HUES64 (cell line): ENCODE measurements at regions not wholly inside any gene's neighbourhood (a gene's known extent, or its start where the extent isn't known, plus 50 kb on each side); places are given as distances from the start of the nearest gene placed in this dataset.
"Not testable (repeated sequence)": the region's sequence is repeated elsewhere in the genome, so short reads cannot be mapped to it uniquely, and the experiment has no call there.

Source experiments
- H3K27ac ChIP-seq: 2 replicates; pipeline ENCODE4 v1.7.0; 2013; ENCODE audit warnings: low read depth, low read length, inconsistent platforms
- H3K27me3 ChIP-seq: 2 replicates; pipeline ENCODE4 v1.6.1; 2013; ENCODE audit warnings: mild to moderate bottlenecking, low read length; ENCODE audit not compliant: insufficient read depth
- H3K36me3 ChIP-seq: 2 replicates; pipeline ENCODE4 v1.6.1; 2013; ENCODE audit warnings: mild to moderate bottlenecking, low read length; ENCODE audit not compliant: insufficient read depth
- H3K4me1 ChIP-seq: 2 replicates; pipeline ENCODE4 v1.6.1; 2013; ENCODE audit warnings: mild to moderate bottlenecking, low read length, moderate library complexity; ENCODE audit not compliant: insufficient read depth
- H3K4me3 ChIP-seq: 2 replicates; pipeline ENCODE4 v1.5.1; 2013; ENCODE audit warnings: mild to moderate bottlenecking, low read length, moderate library complexity
- H3K9ac ChIP-seq: 2 replicates; pipeline ENCODE4 v1.6.1; 2013; ENCODE audit warnings: mild to moderate bottlenecking, low read depth, low read length
- H3K9me3 ChIP-seq: 2 replicates; pipeline ENCODE4 v1.6.1; 2013; ENCODE audit warnings: low read depth, low read length; ENCODE audit not compliant: insufficient read depth
- WGBS: fragments of 150-250, 120-280 bp; methylation state at CpG from one replicate; pipeline ENCODE4 v1.1.7; 2013; ENCODE audit warnings: missing lambda C conversion rate; 5-methylcytosine and 5-hydroxymethylcytosine counted together

- H3K4me3 ChIP-seq, H3K4me1 ChIP-seq, H3K27me3 ChIP-seq, H3K9me3 ChIP-seq, H3K9ac ChIP-seq, H3K36me3 ChIP-seq, H3K27ac ChIP-seq: not testable (repeated sequence)
- WGBS = 90% methylated on average over 5 of the region's 7 CpGs
These were observed 174.6 kb upstream of the CRIM1 start for GRCh38 chr2:36180789-36181482.

GRCh38 chr2:36180293-36180692 lies 175.3 kb upstream of the CRIM1 start:
- H3K4me1 ChIP-seq, H3K27me3 ChIP-seq, H3K27ac ChIP-seq, H3K9me3 ChIP-seq, H3K9ac ChIP-seq, H3K36me3 ChIP-seq, H3K4me3 ChIP-seq: not testable (repeated sequence)
- 97% methylated on average over 22 of the region's 30 CpGs for WGBS

- 94% methylated on average over 42 of the region's 42 CpGs for WGBS
- not testable (repeated sequence) for H3K36me3 ChIP-seq, H3K4me3 ChIP-seq, H3K9ac ChIP-seq, H3K27ac ChIP-seq, H3K9me3 ChIP-seq, H3K4me1 ChIP-seq, H3K27me3 ChIP-seq
These were observed 175.8 kb upstream of the CRIM1 start for GRCh38 chr2:36179668-36180269.

- no peaks in the 10 kb centered on the region for H3K27me3 ChIP-seq
- WGBS = 87% methylated on average over 1 of the region's 2 CpGs
- H3K36me3 ChIP-seq = no peaks in the 10 kb centered on the region
- no peak overlapping the region for H3K27ac ChIP-seq
- H3K4me3 ChIP-seq = no peak overlapping the region
- H3K4me1 ChIP-seq = no peaks in the 10 kb centered on the region
- peaks cover 4% of the 10 kb centered on the region for H3K9me3 ChIP-seq
- no peak overlapping the region for H3K9ac ChIP-seq
These were observed 177.2 kb upstream of the CRIM1 start for GRCh38 chr2:36178384-36178783.

- H3K27me3 ChIP-seq = no peaks in the 10 kb centered on the region
- H3K36me3 ChIP-seq = no peaks in the 10 kb centered on the region
- H3K4me1 ChIP-seq = no peaks in the 10 kb centered on the region
- WGBS = 93% methylated on average over 2 of the region's 2 CpGs
- no peak overlapping the region for H3K9ac ChIP-seq
- no peak overlapping the region for H3K27ac ChIP-seq
- H3K9me3 ChIP-seq = peaks cover 4% of the 10 kb centered on the region
- H3K4me3 ChIP-seq = no peak overlapping the region
These were observed 178.3 kb upstream of the CRIM1 start for GRCh38 chr2:36177282-36177681.

- Histone ChIP-seq H3K27ac (no peak overlapping the region), H3K4me1 (no peaks in the 10 kb centered on the region), H3K9ac (no peak overlapping the region), H3K9me3 (peaks cover 4% of the 10 kb centered on the region), H3K27me3 (no peaks in the 10 kb centered on the region), H3K4me3 (no peak overlapping the region), H3K36me3 (no peaks in the 10 kb centered on the region)
- WGBS = 100% methylated on average over 1 of the region's 1 CpG
These were observed 180.7 kb upstream of the CRIM1 start for GRCh38 chr2:36174920-36175319.

- no peaks in the 10 kb centered on the region for H3K27me3 ChIP-seq
- no peak overlapping the region for H3K9ac ChIP-seq
- H3K27ac ChIP-seq = no peak overlapping the region
- no peak overlapping the region for H3K4me3 ChIP-seq
- no peaks in the 10 kb centered on the region for H3K36me3 ChIP-seq
- WGBS = 92% methylated on average over 6 of the region's 6 CpGs
- peaks cover under 1% of the 10 kb centered on the region for H3K9me3 ChIP-seq
- H3K4me1 ChIP-seq = no peaks in the 10 kb centered on the region
These were observed 181.7 kb upstream of the CRIM1 start for GRCh38 chr2:36173760-36174404.

- Histone ChIP-seq H3K9me3 (no peaks in the 10 kb centered on the region), H3K36me3 (no peaks in the 10 kb centered on the region), H3K27me3 (no peaks in the 10 kb centered on the region), H3K4me1 (no peaks in the 10 kb centered on the region), H3K27ac (no peak overlapping the region), H3K4me3 (no peak overlapping the region), H3K9ac (no peak overlapping the region)
- 89% methylated on average over 4 of the region's 5 CpGs for WGBS
These were observed 182.8 kb upstream of the CRIM1 start for GRCh38 chr2:36172824-36173223.

- Histone ChIP-seq H3K4me1 (no peaks in the 10 kb centered on the region), H3K27ac (no peak overlapping the region), H3K9me3 (no peaks in the 10 kb centered on the region), H3K27me3 (no peaks in the 10 kb centered on the region), H3K4me3 (no peak overlapping the region), H3K36me3 (no peaks in the 10 kb centered on the region), H3K9ac (no peak overlapping the region)
- WGBS = 49% methylated on average over 2 of the region's 2 CpGs
These were observed 184.8 kb upstream of the CRIM1 start for GRCh38 chr2:36170805-36171204.

GRCh38 chr2:36169843-36170242 lies 185.7 kb upstream of the CRIM1 start:
- H3K27ac ChIP-seq = no peak overlapping the region
- H3K9me3 ChIP-seq = no peaks in the 10 kb centered on the region
- no peaks in the 10 kb centered on the region for H3K4me1 ChIP-seq
- no peaks in the 10 kb centered on the region for H3K27me3 ChIP-seq
- H3K36me3 ChIP-seq = no peaks in the 10 kb centered on the region
- H3K4me3 ChIP-seq = no peak overlapping the region
- H3K9ac ChIP-seq = no peak overlapping the region
- 100% methylated on average over 1 of the region's 1 CpG for whole genome bisulfite sequencing

- Histone ChIP-seq H3K27me3 (no peaks in the 10 kb centered on the region), H3K9me3 (no peaks in the 10 kb centered on the region), H3K36me3 (no peaks in the 10 kb centered on the region), H3K27ac (no peak overlapping the region), H3K4me3 (no peak overlapping the region), H3K9ac (no peak overlapping the region), H3K4me1 (no peaks in the 10 kb centered on the region)
- WGBS = 90% methylated on average over 2 of the region's 2 CpGs
These were observed 187.5 kb upstream of the CRIM1 start for GRCh38 chr2:36168115-36168514.
